ENCODE measurements at regions not wholly inside any gene's neighbourhood (a gene's known extent, or its start where the extent isn't known, plus 50 kb on each side); places are given as distances from the start of the nearest gene placed in this dataset.

- no peak for ATAC-seq (ENCODE audit: low read depth)
- intact Hi-C loops (cut with micrococcal nuclease): no loop called here
- CTCF ChIA-PET: no interaction called here
Observed at GRCh38 chr1:187892683-187893039, 1063.9 kb downstream of the PLA2G4A start.

GRCh38 chr1:187893471-187893870 is 1064.7 kb downstream of the PLA2G4A start:
- no peak for TF ChIP-seq CTCF (IDR thresholded peaks at IDR 0.05)
- ChIA-PET CTCF (no interaction called here), POLR2A (no interaction called here)
- H3K9me3 Mint-ChIP-seq: peaks cover 7% of the 10 kb centered on the region
- intact Hi-C loops (cut with micrococcal nuclease): no loop called here
- no peaks in the 10 kb centered on the region for H3K4me1 Mint-ChIP-seq
- H3K27me3 Mint-ChIP-seq: no peaks in the 10 kb centered on the region
- no peak for DNase-seq
- no peaks in the 10 kb centered on the region for H3K36me3 Mint-ChIP-seq (ENCODE audit: low read depth)
- H3K27ac Mint-ChIP-seq: no peak overlapping the region
- H3K4me3 Mint-ChIP-seq: no peak overlapping the region
- ATAC-seq (ENCODE audit: low read depth): no peak

More at GRCh38 chr1:187892683-187893039, 1063.9 kb downstream of the PLA2G4A start:
- no peaks in the 10 kb centered on the region for H3K4me1 Mint-ChIP-seq
- TF ChIP-seq CTCF (IDR thresholded peaks at IDR 0.05): no peak
- POLR2A ChIA-PET: no interaction called here
- H3K9me3 Mint-ChIP-seq: peaks cover 7% of the 10 kb centered on the region
- H3K27me3 Mint-ChIP-seq: no peaks in the 10 kb centered on the region
- H3K27ac Mint-ChIP-seq: no peak overlapping the region
- H3K36me3 Mint-ChIP-seq (ENCODE audit: low read depth): no peaks in the 10 kb centered on the region
- no peak overlapping the region for H3K4me3 Mint-ChIP-seq
- no peak for DNase-seq

GRCh38 chr1:187894349-187894748 is 1065.6 kb downstream of the PLA2G4A start:
- POLR2A ChIA-PET: no interaction called here
- Mint-ChIP-seq H3K4me1 (no peaks in the 10 kb centered on the region), H3K27me3 (no peaks in the 10 kb centered on the region), H3K4me3 (no peak overlapping the region), H3K27ac (no peak overlapping the region), H3K9me3 (peaks cover 7% of the 10 kb centered on the region), H3K36me3 (ENCODE audit: low read depth) (no peaks in the 10 kb centered on the region)
- CTCF ChIA-PET: no interaction called here
- DNase-seq (no peak), ATAC-seq (ENCODE audit: low read depth) (no peak)
- TF ChIP-seq CTCF (IDR thresholded peaks at IDR 0.05): no peak
- intact Hi-C loops (cut with micrococcal nuclease): no loop called here

GRCh38 chr1:187903223-187903622 is 1074.5 kb downstream of the PLA2G4A start:
- H3K36me3 Mint-ChIP-seq (ENCODE audit: low read depth): no peaks in the 10 kb centered on the region
- H3K9me3 Mint-ChIP-seq: peaks cover 6% of the 10 kb centered on the region
- no peaks in the 10 kb centered on the region for H3K4me1 Mint-ChIP-seq
- DNase-seq (no peak), ATAC-seq (ENCODE audit: low read depth) (no peak)
- CTCF ChIA-PET: no interaction called here
- intact Hi-C loops (cut with micrococcal nuclease): no loop called here
- no peak overlapping the region for H3K4me3 Mint-ChIP-seq
- POLR2A ChIA-PET: no interaction called here
- no peak for TF ChIP-seq CTCF (IDR thresholded peaks at IDR 0.05)
- no peaks in the 10 kb centered on the region for H3K27me3 Mint-ChIP-seq
- no peak overlapping the region for H3K27ac Mint-ChIP-seq

GRCh38 chr1:187909382-187909781 is 1080.6 kb downstream of the PLA2G4A start:
- Mint-ChIP-seq H3K36me3 (ENCODE audit: low read depth) (no peaks in the 10 kb centered on the region), H3K4me3 (no peak overlapping the region), H3K27me3 (no peaks in the 10 kb centered on the region), H3K27ac (no peak overlapping the region), H3K4me1 (no peaks in the 10 kb centered on the region), H3K9me3 (peaks cover 2% of the 10 kb centered on the region)
- POLR2A ChIA-PET: no interaction called here
- intact Hi-C loops (cut with micrococcal nuclease): no loop called here
- no peak for ATAC-seq (ENCODE audit: low read depth)
- TF ChIP-seq CTCF (IDR thresholded peaks at IDR 0.05): no peak
- no peak for DNase-seq
- CTCF ChIA-PET: no interaction called here

Measured in activated B cell treated with CpG ODN at 0.5 μM for 24 hours (primary cell).